HG03520 (cell line): ENCODE measurements at regions not wholly inside any gene's neighbourhood (a gene's known extent, or its start where the extent isn't known, plus 50 kb on each side); places are given as distances from the start of the nearest gene placed in this dataset.
"Not testable (repeated sequence)": the region's sequence is repeated elsewhere in the genome, so short reads cannot be mapped to it uniquely, and the experiment has no call there.

Source experiments
- ATAC-seq: cut with Tn5 transposase; IDR thresholded peaks from one replicate; pipeline ENCODE4 v1.9.1; 2021; ENCODE audit warnings: mild to moderate bottlenecking, moderate library complexity; ENCODE audit not compliant: unreplicated experiment

- ATAC-seq = no peak
These were observed 2277.7 kb upstream of the AGA start for GRCh38 chr4:179719766-179720450.

GRCh38 chr4:179726491-179726890, 2284.3 kb upstream of the AGA start:
- not testable (repeated sequence) for ATAC-seq

- no peak for ATAC-seq
These were observed 2286.1 kb upstream of the AGA start for GRCh38 chr4:179728305-179728704.

DNA sequence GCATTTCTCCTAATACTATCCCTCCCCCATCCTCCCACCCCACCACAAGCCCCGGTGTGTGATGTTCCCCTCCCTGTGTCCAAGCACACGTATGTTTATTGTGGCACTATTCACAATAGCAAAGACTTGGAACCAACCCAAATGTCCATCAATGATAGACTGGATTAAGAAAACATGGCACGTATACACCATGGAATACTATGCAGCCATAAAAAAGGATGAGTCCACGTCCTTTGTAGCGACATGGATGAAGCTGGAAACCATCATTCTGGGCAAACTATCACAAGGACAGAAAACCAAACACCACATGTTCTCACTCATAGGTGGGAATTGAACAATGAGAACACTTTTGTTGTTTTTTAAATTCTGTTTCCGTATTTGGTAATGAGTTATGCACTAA, 2294.6 kb upstream of the AGA start:
- ATAC-seq = not testable (repeated sequence)

GRCh38 chr4:179738822-179739221, 2296.6 kb upstream of the AGA start:
- ATAC-seq = no peak

- ATAC-seq = no peak
These were observed 2305.1 kb upstream of the AGA start for GRCh38 chr4:179747218-179747910.

- no peak for ATAC-seq
These were observed 2306.6 kb upstream of the AGA start for GRCh38 chr4:179748837-179749236.

DNA sequence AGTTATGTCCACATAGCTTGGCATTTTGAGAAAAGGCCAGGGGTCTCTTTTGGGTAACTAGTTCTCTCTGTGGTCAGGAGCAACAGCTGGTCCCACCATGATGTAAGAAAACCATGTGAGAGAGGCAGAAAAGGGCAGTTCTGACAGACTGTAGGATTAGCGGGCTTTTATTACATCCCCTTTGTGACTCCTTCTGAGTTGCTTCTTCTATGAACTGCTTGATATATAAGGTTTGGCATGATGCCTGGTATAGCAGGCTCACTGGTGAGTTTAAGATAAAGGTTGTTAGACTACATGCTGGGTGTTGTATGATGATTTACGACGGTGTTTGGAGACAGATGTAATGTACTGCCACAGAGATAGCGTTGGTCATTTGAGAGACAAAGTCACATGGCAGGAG, 2308.1 kb upstream of the AGA start:
- ATAC-seq = no peak

GRCh38 chr4:179751669-179752068, 2309.4 kb upstream of the AGA start:
- ATAC-seq = no peak

DNA sequence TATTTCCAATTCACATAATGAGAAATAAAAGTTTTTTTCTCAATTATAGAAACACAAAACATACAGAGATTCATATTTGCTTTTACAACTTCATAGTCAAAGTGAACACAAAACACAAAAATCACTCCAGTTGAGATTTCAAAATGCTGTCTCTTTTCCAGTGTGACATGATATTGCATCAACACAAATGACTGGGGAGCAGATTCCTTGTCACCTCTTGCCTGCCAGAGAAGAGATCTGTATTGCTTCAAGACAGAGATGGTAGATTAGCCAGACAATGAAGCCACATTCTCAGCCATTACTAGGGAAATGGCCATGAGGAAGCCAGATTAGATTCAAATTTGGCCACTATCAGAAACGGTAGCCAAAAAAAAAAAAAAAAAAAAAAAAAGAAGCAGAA, 2313.1 kb upstream of the AGA start:
- no peak for ATAC-seq

DNA sequence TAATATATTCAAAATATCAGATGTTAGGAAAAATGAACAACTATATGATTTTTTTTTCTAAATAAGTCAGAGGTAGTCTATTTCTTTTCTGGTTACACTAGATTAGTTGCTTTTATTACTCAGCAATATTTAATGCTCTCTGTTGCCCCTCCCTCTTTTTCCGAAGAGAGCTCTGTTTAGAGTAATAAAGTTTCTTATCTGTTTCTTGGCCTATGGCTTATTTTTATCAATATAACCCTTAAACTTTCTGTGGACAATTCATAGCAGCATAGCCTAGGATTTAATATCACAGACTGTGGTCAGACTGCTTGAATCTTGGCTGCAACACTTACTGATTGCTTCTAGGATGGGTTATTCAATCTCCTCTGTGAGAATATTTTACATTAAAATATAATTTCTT, 2315.4 kb upstream of the AGA start:
- no peak for ATAC-seq

- ATAC-seq = no peak
These were observed 2320.6 kb upstream of the AGA start for GRCh38 chr4:179762840-179763239.

DNA sequence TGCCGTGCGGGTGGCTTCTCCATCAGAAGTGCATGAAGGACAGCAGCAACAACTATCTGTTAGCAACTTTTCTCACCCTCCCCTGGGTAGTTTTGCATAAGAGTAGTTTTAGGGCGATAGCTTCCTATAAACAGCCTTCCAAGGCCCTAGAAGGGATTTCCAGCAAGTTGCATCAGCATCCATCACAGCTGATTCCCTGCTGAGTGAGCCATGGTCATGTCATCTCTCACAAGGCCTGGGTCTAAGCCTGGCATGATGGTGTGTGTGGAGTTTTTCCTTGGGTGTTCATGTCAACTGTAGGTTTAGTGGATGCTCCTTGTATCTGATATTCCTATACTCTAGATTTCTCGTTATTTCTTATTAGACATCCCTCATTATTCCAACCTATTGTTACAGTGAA, 2324.7 kb upstream of the AGA start:
- no peak for ATAC-seq

- no peak for ATAC-seq
These were observed 2326.8 kb upstream of the AGA start for GRCh38 chr4:179768996-179769395.

DNA sequence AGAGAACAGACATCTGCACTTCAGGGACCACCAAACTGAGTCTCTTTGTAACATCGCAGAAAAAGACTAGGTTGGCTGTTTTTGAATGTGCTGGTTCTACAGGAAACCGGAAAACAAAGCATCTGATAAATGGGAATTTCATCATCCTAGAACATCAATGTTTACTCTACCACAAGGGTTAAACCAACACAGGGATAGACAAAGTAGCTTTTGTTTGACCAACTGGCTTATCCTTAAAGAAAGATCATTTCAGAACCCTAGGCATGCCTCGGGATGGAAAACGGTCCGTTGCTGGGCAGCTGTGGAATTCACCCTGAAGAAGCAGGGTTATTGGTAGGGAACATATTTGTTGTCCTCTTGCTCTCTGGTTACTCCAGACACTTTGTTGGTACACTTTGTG, 2355.5 kb upstream of the AGA start:
- no peak for ATAC-seq

DNA sequence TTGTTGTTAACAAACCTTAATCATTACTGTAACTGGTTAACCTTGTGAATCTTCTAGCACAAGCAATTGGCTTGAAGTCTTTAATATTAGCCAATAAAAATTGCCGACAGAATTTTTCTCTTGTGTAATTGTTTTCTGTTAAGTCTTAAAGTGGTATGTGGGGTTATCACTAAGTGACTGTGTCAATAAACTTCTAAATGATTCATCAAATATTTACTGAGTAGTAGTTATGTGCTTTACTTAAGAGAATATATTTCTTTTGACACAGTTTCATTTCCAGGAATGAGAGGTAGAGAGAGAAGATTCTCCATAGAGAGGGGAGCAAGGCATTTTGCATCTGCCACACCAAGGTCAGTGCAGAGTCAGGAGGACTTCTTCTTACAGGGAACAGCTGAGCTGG, 2361.6 kb upstream of the AGA start:
- ATAC-seq = no peak

GRCh38 chr4:179804440-179804839, 2362.2 kb upstream of the AGA start:
- no peak for ATAC-seq

GRCh38 chr4:179817317-179817716, 2375.1 kb upstream of the AGA start:
- no peak for ATAC-seq

- ATAC-seq = no peak
These were observed 2381.1 kb upstream of the AGA start for GRCh38 chr4:179823342-179823741.

DNA sequence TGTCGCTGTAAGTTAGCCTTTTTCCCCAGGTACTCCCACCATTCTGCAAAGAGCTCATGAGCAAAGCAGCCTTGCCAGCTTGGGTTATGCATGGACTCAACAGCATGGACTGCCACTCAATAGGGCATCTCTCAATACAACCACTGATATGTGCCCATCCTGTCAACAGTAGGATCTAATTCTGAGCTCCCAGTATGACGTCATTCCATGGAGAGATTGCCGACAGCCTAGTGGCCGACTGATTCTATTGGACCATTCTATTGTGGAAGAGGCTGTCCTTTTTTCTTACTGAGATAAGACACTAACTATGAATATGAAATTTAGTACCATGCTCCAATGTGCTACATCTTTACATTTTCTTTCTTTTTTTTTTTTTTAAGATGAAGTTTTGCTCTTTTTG, 2389.0 kb upstream of the AGA start:
- ATAC-seq = no peak

- ATAC-seq = no peak
These were observed 2394.2 kb upstream of the AGA start for GRCh38 chr4:179836179-179837075.

DNA sequence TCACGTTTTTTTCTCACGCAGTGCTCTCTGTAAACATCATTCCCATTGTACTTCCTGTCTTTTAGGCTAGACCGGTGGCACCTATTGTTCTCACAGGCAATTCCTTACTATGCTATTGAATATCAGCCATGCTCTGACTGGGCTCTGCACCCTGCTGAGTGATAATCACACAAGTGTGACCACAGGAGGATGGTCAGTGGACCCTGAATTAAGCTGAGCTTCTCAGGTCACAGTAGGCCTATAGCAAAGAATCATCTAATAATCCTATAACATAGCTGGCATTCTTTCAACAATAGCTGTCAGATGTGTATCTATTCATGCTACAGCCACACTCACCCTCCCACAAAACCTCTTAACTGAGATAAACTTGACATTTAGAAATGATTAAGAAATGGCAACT, 2399.8 kb upstream of the TENM3 start:
- ATAC-seq = no peak
